ENCODE measurements at regions not wholly inside any gene's neighbourhood (a gene's known extent, or its start where the extent isn't known, plus 50 kb on each side); places are given as distances from the start of the nearest gene placed in this dataset.

DNA sequence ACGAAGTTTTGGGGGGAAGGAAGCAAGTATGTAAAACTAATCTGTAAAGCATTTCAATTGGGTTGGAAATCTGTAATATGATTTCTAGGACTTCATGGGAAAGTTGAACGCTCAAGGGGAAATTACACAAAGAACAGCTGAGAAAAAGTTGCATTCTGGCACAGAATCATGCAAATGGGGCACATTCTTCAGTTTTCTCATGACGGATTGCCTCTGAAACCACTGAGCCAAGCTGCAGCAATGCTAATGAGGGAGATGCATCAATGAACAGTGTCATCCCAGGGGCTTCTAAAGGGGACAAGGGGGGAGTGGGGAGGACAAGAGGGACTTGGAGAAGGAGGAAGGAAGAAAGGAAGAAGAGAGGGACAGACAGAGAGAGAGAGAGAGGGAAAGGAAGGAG, 291.4 kb upstream of the ATP11B start:
- Histone ChIP-seq H3K9ac (no peak overlapping the region), H3K4me3 (ENCODE audit: low read depth in 2 of 2, low read length in 1 of 2) (no peak overlapping the region), H3K27ac (ENCODE audit: low read depth in 2 of 2, low read length in 1 of 2) (no peak overlapping the region), H4K20me1 (ENCODE audit: insufficient read depth) (no peaks in the 10 kb centered on the region), H3K9me3 (no peaks in the 10 kb centered on the region), H3K36me3 (replicated peaks in 1 of 2; ENCODE audit: control insufficient read depth in 1 of 2, insufficient read depth in 2 of 2, low read length in 1 of 2) (no peaks in the 10 kb centered on the region), H3K27me3 (ENCODE audit: insufficient read depth) (no peaks in the 10 kb centered on the region), H3K79me2 (ENCODE audit: insufficient read depth) (no peaks in the 10 kb centered on the region), H3K4me2 (no peak overlapping the region), H3F3A (replicated peaks; ENCODE audit: insufficient read depth) (no peaks in the 10 kb centered on the region), H3K9me2 (no peaks in the 10 kb centered on the region), H2AFZ (ENCODE audit: low read depth) (no peak overlapping the region), H3K4me1 (ENCODE audit: control insufficient read depth in 1 of 2, insufficient read depth in 2 of 2, low read depth in 1 of 2, low read length in 1 of 2) (no peaks in the 10 kb centered on the region)
- 36% methylated on average over 3 of the region's 3 CpGs for WGBS (ENCODE audit: low lambda C conversion rate)
- ChIA-PET POLR2A (no interaction called here), CTCF (interaction anchor here (1.6 to 2.1 kb wide), 2 partner anchors 10 to 13 kb away, joined by 3 to 12 read pairs; no protein-coding TSS in a partner anchor)
- no peak for DNase-seq
- TF ChIP-seq, protein P1, sequence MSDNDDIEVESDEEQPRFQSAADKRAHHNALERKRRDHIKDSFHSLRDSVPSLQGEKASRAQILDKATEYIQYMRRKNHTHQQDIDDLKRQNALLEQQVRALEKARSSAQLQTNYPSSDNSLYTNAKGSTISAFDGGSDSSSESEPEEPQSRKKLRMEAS (IDR thresholded peaks at IDR 0.05; ENCODE audit: low read depth) = no peak
- TF ChIP-seq YY1 (IDR thresholded peaks at IDR 0.05; ENCODE audit: low read depth) (no peak), CHD2 (IDR thresholded peaks at IDR 0.05; ENCODE audit: low read length, partially characterized antibody) (no peak), EZH2phosphoT487 (IDR thresholded peaks at IDR 0.05; ENCODE audit: borderline replicate concordance, low read depth) (no peak), TCF12 (IDR thresholded peaks at IDR 0.05) (no peak), ELF1 (IDR thresholded peaks at IDR 0.05) (no peak), RAD21 (IDR thresholded peaks at IDR 0.05; ENCODE audit: low read length) (no peak)

DNA sequence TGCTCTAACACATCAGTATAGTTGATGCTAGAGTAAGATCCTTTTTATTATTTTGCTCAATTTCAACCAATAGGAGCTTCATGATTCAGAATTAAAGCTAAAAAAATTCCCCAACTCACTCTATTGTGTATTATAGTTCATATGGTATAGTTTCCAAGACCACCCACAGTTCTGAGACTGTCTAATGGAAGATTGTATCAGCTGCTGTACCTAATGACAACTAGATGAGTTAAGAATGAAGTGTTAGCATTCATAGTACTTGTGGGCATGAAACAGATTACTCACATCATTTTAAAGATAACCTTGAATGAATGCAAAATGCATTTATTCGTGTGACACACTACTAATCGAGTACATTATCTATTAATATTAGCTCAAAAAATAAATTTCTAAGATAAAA, 289.9 kb upstream of the ATP11B start:
- H3K79me2 ChIP-seq (ENCODE audit: insufficient read depth) = no peaks in the 10 kb centered on the region
- no peaks in the 10 kb centered on the region for H3K9me3 ChIP-seq
- POLR2A ChIA-PET = no interaction called here
- no peak for DNase-seq
- no peaks in the 10 kb centered on the region for H3K4me1 ChIP-seq (ENCODE audit: control insufficient read depth in 1 of 2, insufficient read depth in 2 of 2, low read depth in 1 of 2, low read length in 1 of 2)
- 28% methylated on average over 2 of the region's 2 CpGs for WGBS (ENCODE audit: low lambda C conversion rate)
- H3K9ac ChIP-seq = no peak overlapping the region
- no peaks in the 10 kb centered on the region for H3F3A ChIP-seq (replicated peaks; ENCODE audit: insufficient read depth)
- no peak overlapping the region for H3K4me2 ChIP-seq
- CTCF ChIA-PET = interaction anchor here (0.9 to 2.1 kb wide), 4 partner anchors 12 to 22 kb away, joined by 3 to 12 read pairs (median 4); no protein-coding TSS in a partner anchor
- H3K9me2 ChIP-seq = no peaks in the 10 kb centered on the region
- no peak overlapping the region for H2AFZ ChIP-seq (ENCODE audit: low read depth)
- TF ChIP-seq RCOR1 (IDR thresholded peaks at IDR 0.05; ENCODE audit: low read length) (no peak), GATA2 (CRISPR knock-in tag; IDR thresholded peaks at IDR 0.05) (no peak), EZH2phosphoT487 (IDR thresholded peaks at IDR 0.05; ENCODE audit: borderline replicate concordance, low read depth) (no peak), SIN3A (IDR thresholded peaks at IDR 0.05; ENCODE audit: borderline replicate concordance, low read depth, low read length) (no peak), EP300 (IDR thresholded peaks at IDR 0.05; ENCODE audit: borderline replicate concordance in 1 of 2, low read depth in 1 of 2, low read length in 1 of 2) (no peak), SMC3 (IDR thresholded peaks at IDR 0.05; ENCODE audit: low read depth, low read length) (no peak), TEAD4 (IDR thresholded peaks at IDR 0.05; ENCODE audit: borderline replicate concordance, insufficient read depth) (no peak), FOXJ3 (CRISPR knock-in tag; IDR thresholded peaks at IDR 0.05) (no peak), MXI1 (IDR thresholded peaks at IDR 0.05; ENCODE audit: low read depth, low read length) (no peak), YY1 (IDR thresholded peaks at IDR 0.05; ENCODE audit: low read depth) (no peak), POLR2AphosphoS5 (IDR thresholded peaks at IDR 0.05; ENCODE audit: low read depth, low read length) (no peak), TCF12 (IDR thresholded peaks at IDR 0.05) (no peak), CHD2 (IDR thresholded peaks at IDR 0.05; ENCODE audit: low read length, partially characterized antibody) (no peak), GABPA (IDR thresholded peaks at IDR 0.05; ENCODE audit: low read depth) (no peak), RFX5 (IDR thresholded peaks at IDR 0.05; ENCODE audit: low read length) (no peak)
- TF ChIP-seq, protein P2, sequence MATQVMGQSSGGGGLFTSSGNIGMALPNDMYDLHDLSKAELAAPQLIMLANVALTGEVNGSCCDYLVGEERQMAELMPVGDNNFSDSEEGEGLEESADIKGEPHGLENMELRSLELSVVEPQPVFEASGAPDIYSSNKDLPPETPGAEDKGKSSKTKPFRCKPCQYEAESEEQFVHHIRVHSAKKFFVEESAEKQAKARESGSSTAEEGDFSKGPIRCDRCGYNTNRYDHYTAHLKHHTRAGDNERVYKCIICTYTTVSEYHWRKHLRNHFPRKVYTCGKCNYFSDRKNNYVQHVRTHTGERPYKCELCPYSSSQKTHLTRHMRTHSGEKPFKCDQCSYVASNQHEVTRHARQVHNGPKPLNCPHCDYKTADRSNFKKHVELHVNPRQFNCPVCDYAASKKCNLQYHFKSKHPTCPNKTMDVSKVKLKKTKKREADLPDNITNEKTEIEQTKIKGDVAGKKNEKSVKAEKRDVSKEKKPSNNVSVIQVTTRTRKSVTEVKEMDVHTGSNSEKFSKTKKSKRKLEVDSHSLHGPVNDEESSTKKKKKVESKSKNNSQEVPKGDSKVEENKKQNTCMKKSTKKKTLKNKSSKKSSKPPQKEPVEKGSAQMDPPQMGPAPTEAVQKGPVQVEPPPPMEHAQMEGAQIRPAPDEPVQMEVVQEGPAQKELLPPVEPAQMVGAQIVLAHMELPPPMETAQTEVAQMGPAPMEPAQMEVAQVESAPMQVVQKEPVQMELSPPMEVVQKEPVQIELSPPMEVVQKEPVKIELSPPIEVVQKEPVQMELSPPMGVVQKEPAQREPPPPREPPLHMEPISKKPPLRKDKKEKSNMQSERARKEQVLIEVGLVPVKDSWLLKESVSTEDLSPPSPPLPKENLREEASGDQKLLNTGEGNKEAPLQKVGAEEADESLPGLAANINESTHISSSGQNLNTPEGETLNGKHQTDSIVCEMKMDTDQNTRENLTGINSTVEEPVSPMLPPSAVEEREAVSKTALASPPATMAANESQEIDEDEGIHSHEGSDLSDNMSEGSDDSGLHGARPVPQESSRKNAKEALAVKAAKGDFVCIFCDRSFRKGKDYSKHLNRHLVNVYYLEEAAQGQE (IDR thresholded peaks at IDR 0.05; ENCODE audit: low read depth, low read length) = no peak
- TF ChIP-seq, protein P3, sequence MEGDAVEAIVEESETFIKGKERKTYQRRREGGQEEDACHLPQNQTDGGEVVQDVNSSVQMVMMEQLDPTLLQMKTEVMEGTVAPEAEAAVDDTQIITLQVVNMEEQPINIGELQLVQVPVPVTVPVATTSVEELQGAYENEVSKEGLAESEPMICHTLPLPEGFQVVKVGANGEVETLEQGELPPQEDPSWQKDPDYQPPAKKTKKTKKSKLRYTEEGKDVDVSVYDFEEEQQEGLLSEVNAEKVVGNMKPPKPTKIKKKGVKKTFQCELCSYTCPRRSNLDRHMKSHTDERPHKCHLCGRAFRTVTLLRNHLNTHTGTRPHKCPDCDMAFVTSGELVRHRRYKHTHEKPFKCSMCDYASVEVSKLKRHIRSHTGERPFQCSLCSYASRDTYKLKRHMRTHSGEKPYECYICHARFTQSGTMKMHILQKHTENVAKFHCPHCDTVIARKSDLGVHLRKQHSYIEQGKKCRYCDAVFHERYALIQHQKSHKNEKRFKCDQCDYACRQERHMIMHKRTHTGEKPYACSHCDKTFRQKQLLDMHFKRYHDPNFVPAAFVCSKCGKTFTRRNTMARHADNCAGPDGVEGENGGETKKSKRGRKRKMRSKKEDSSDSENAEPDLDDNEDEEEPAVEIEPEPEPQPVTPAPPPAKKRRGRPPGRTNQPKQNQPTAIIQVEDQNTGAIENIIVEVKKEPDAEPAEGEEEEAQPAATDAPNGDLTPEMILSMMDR (IDR thresholded peaks at IDR 0.05) = no peak
- TF ChIP-seq, protein P4, sequence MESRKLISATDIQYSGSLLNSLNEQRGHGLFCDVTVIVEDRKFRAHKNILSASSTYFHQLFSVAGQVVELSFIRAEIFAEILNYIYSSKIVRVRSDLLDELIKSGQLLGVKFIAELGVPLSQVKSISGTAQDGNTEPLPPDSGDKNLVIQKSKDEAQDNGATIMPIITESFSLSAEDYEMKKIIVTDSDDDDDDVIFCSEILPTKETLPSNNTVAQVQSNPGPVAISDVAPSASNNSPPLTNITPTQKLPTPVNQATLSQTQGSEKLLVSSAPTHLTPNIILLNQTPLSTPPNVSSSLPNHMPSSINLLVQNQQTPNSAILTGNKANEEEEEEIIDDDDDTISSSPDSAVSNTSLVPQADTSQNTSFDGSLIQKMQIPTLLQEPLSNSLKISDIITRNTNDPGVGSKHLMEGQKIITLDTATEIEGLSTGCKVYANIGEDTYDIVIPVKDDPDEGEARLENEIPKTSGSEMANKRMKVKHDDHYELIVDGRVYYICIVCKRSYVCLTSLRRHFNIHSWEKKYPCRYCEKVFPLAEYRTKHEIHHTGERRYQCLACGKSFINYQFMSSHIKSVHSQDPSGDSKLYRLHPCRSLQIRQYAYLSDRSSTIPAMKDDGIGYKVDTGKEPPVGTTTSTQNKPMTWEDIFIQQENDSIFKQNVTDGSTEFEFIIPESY (IDR thresholded peaks at IDR 0.05; ENCODE audit: borderline replicate concordance, low read depth) = no peak
- no peaks in the 10 kb centered on the region for H3K36me3 ChIP-seq (replicated peaks in 1 of 2; ENCODE audit: control insufficient read depth in 1 of 2, insufficient read depth in 2 of 2, low read length in 1 of 2)
- H3K4me3 ChIP-seq (ENCODE audit: low read depth in 2 of 2, low read length in 1 of 2) = no peak overlapping the region
- H4K20me1 ChIP-seq (ENCODE audit: insufficient read depth) = no peaks in the 10 kb centered on the region
- H3K27me3 ChIP-seq (ENCODE audit: insufficient read depth) = no peaks in the 10 kb centered on the region
- no peak overlapping the region for H3K27ac ChIP-seq (ENCODE audit: low read depth in 2 of 2, low read length in 1 of 2)

Measured in SK-N-SH (cell line).